DOHH2 (cell line): ENCODE measurements at regions not wholly inside any gene's neighbourhood (a gene's known extent, or its start where the extent isn't known, plus 50 kb on each side); places are given as distances from the start of the nearest gene placed in this dataset.

Experiments used
- H3F3A ChIP-seq: fragments of 200-600 bp; sonication (generic), shearing (Covaris generic); 2 replicates; pipeline ENCODE4 v1.6.0; 2016; ENCODE audit warnings: antibody characterized with exemption, mild to moderate bottlenecking; ENCODE audit not compliant: control insufficient read depth, insufficient read depth
- H3K27ac ChIP-seq: fragments of 200-600 bp; sonication (generic); 2 replicates; pipeline ENCODE4 v1.5.1; 2014; ENCODE audit warnings: low read depth, mild to moderate bottlenecking, low read length, moderate library complexity
- H3K27me3 ChIP-seq: fragments of 200-600 bp; sonication (generic); 2 replicates; pipeline ENCODE4 v1.6.1; 2014; ENCODE audit warnings: mild to moderate bottlenecking, low read length, mixed read lengths; ENCODE audit not compliant: control insufficient read depth
- H3K36me3 ChIP-seq: fragments of 200-600 bp; sonication (generic); 2 replicates; pipeline ENCODE4 v1.6.1; 2014; ENCODE audit warnings: mild to moderate bottlenecking, low read length, moderate library complexity, mixed read lengths; ENCODE audit not compliant: control insufficient read depth
- H3K4me1 ChIP-seq: fragments of 200-600 bp; sonication (generic); 2 replicates; pipeline ENCODE4 v1.6.1; 2014; ENCODE audit warnings: mild to moderate bottlenecking, low read length, mixed read lengths; ENCODE audit not compliant: control insufficient read depth
- H3K4me2 ChIP-seq: fragments of 200-600 bp; sonication (generic); 2 replicates; pipeline ENCODE4 v1.6.0; 2014; ENCODE audit warnings: mild to moderate bottlenecking, low read length, moderate library complexity
- H3K4me3 ChIP-seq: fragments of 200-600 bp; sonication (generic); 2 replicates; pipeline ENCODE4 v1.5.1; 2014; ENCODE audit warnings: mild to moderate bottlenecking, low read length, mixed read lengths
- H3K79me2 ChIP-seq: fragments of 200-600 bp; sonication (generic); 2 replicates; pipeline ENCODE4 v1.6.1; 2014; ENCODE audit warnings: mild to moderate bottlenecking, low read length, mixed read lengths; ENCODE audit not compliant: control insufficient read depth
- H3K9me2 ChIP-seq: fragments of 200-600 bp; sonication (generic); replicated peaks from 2 replicates; pipeline ENCODE4 v1.6.1; 2014; ENCODE audit warnings: mild to moderate bottlenecking, low read length, mixed read lengths; ENCODE audit not compliant: control insufficient read depth
- H3K9me3 ChIP-seq: fragments of 200-600 bp; sonication (generic); 2 replicates; pipeline ENCODE4 v1.6.1; 2014; ENCODE audit warnings: antibody characterized with exemption, low read length, mixed read lengths; ENCODE audit not compliant: control insufficient read depth, insufficient read depth
- H4K20me1 ChIP-seq: fragments of 200-600 bp; sonication (generic); 2 replicates; pipeline ENCODE4 v1.6.0; 2014; ENCODE audit warnings: low read depth, mild to moderate bottlenecking, antibody characterized with exemption, low read length, moderate library complexity; ENCODE audit not compliant: control insufficient read depth, insufficient read depth
- CTCF ChIP-seq: fragments of 200-600 bp; sonication (generic); IDR thresholded peaks from one replicate; pipeline ENCODE4 v1.5.1; 2014; ENCODE audit warnings: antibody characterized with exemption, mild to moderate bottlenecking, low read depth, low read length; ENCODE audit not compliant: poor library complexity, severe bottlenecking
- EZH2phosphoT487 ChIP-seq: fragments of 200-600 bp; sonication (generic); IDR thresholded peaks from 2 replicates; pipeline ENCODE4 v1.6.1; 2017; ENCODE audit warnings: borderline replicate concordance, mild to moderate bottlenecking, antibody characterized with exemption, low read length, moderate library complexity, mixed read lengths

- Histone ChIP-seq H3K36me3 (no peaks in the 10 kb centered on the region), H4K20me1 (no peaks in the 10 kb centered on the region), H3K4me3 (no peak overlapping the region), H3K27ac (no peak overlapping the region), H3K9me2 (no peaks in the 10 kb centered on the region), H3K27me3 (no peaks in the 10 kb centered on the region), H3K9me3 (no peaks in the 10 kb centered on the region), H3K4me2 (no peak overlapping the region), H3F3A (no peaks in the 10 kb centered on the region), H3K4me1 (peaks cover 9% of the 10 kb centered on the region), H3K79me2 (no peaks in the 10 kb centered on the region)
- TF ChIP-seq CTCF = no peak
- TF ChIP-seq EZH2phosphoT487 = no peak
These were observed 447.6 kb upstream of the POU3F3 start for GRCh38 chr2:104406261-104406726.

DNA sequence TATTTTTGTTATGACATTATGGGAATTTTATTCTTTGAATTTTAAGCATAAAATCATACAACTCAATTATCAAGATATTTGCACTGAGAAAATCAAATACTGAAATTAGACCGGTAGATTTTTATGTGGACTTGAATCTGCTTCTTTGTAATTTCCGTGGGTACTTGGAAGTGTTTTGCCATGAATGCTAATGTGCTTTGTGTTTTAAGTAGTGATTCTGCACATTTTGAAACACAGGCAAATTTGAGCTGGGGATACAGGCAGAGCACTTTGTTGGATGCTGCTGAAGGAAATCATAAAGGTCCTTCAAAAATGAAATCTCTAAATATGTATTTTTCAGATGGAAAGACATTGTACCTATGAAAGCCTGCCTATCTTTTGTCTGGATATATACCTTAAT, 446.3 kb upstream of the POU3F3 start:
- H3K4me3 ChIP-seq = no peak overlapping the region

DNA sequence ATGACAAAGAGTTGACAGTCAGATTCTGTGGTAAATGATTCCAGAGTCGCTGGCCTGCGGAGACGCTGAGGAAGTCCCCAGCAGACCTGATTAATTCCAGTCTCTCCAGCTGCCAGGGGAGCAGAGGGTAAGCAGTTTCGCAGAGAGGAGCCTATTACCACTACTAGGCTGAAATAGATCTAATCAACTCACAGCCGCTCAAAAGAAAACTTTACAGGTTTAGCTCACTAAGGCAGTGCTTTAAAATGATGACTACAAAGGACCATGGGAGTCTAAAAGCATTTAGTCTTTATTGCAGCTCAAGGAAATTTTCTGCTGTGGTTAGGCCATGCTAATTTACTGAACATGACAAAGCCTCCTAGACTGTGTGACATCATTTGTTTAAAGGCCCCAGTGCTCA, 445.6 kb upstream of the POU3F3 start:
- peaks cover 12% of the 10 kb centered on the region for H3K4me1 ChIP-seq
- no peak overlapping the region for H3K4me2 ChIP-seq
- H3F3A ChIP-seq = no peaks in the 10 kb centered on the region
- TF ChIP-seq EZH2phosphoT487 = no peak
- TF ChIP-seq CTCF = no peak
- no peaks in the 10 kb centered on the region for H3K9me3 ChIP-seq
- H3K4me3 ChIP-seq = no peak overlapping the region
- no peaks in the 10 kb centered on the region for H3K9me2 ChIP-seq
- no peaks in the 10 kb centered on the region for H3K79me2 ChIP-seq
- no peak overlapping the region for H3K27ac ChIP-seq
- H3K36me3 ChIP-seq = no peaks in the 10 kb centered on the region
- no peaks in the 10 kb centered on the region for H4K20me1 ChIP-seq
- H3K27me3 ChIP-seq = no peaks in the 10 kb centered on the region

More for the DNA sequence above, 446.3 kb upstream of the POU3F3 start:
- Histone ChIP-seq H3K4me2 (no peak overlapping the region), H3K4me1 (peaks cover 17% of the 10 kb centered on the region), H3K9me2 (no peaks in the 10 kb centered on the region), H3K79me2 (no peaks in the 10 kb centered on the region), H4K20me1 (no peaks in the 10 kb centered on the region), H3K27me3 (no peaks in the 10 kb centered on the region), H3K9me3 (no peaks in the 10 kb centered on the region), H3K36me3 (no peaks in the 10 kb centered on the region), H3K27ac (no peak overlapping the region), H3F3A (no peaks in the 10 kb centered on the region)
- no peak for TF ChIP-seq CTCF
- no peak for TF ChIP-seq EZH2phosphoT487
